Heart right ventricle (tissue), 16 donors: ENCODE measurements at regions not wholly inside any gene's neighbourhood (a gene's known extent, or its start where the extent isn't known, plus 50 kb on each side); places are given as distances from the start of the nearest gene placed in this dataset.
"Not testable (repeated sequence)": the region's sequence is repeated elsewhere in the genome, so short reads cannot be mapped to it uniquely, and the experiment has no call there.

ENCODE experiments used
- ATAC-seq, 8 donors: fragments of 200-7000 bp; cut with Tn5 transposase; one replicate each; pipeline ENCODE4 v1.9.1; 2020; ENCODE audit warnings: mild to moderate bottlenecking in 8 of 8, moderate library complexity in 8 of 8, moderate number of reproducible peaks in 1 of 8
- DNase-seq, 2 donors: peaks; one replicate each; pipeline ENCODE4 v3.0.0-alpha.2; 2020
- H3K27ac ChIP-seq, 10 donors: fragments of 200-600 bp; sonication (generic) in 2 of 10; one replicate each; pipeline versions ENCODE4 v1.5.0 to v1.8.0; 2020 to 2022; ENCODE audit warnings: mild to moderate bottlenecking in 3 of 10
- H3K27me3 ChIP-seq, 7 donors: fragments of 200-600 bp; one replicate each; pipeline ENCODE4 v1.8.0; 2021 to 2022; ENCODE audit warnings: mild to moderate bottlenecking in 2 of 7
- H3K36me3 ChIP-seq, 9 donors: fragments of 200-600 bp; sonication (generic) in 1 of 9; one replicate each; pipeline versions ENCODE4 v1.5.0 to v1.8.0; 2020 to 2022; ENCODE audit warnings: mild to moderate bottlenecking in 2 of 9
- H3K4me1 ChIP-seq, 9 donors: fragments of 200-600 bp; sonication (generic) in 1 of 9; one replicate each; pipeline versions ENCODE4 v1.5.0 to v1.8.0; 2020 to 2022; ENCODE audit warnings: mild to moderate bottlenecking in 4 of 9
- H3K4me3 ChIP-seq, 10 donors: fragments of 200-600 bp; sonication (generic) in 2 of 10; one replicate each; pipeline versions ENCODE4 v1.5.0 to v1.8.0; 2020 to 2022; ENCODE audit warnings: mild to moderate bottlenecking in 7 of 10, moderate library complexity in 2 of 10
- H3K9me3 ChIP-seq, 11 donors: fragments of 200-600 bp in 10 of 11; sonication (generic) in 2 of 11; one replicate each; pipeline versions ENCODE4 v1.5.0 to v1.8.0; 2013 to 2022; ENCODE audit warnings: mild to moderate bottlenecking in 2 of 11, control low read depth in 1 of 11, moderate library complexity in 1 of 11
- CTCF ChIP-seq, 9 donors: fragments of 200-600 bp; sonication (generic) in 2 of 9; IDR thresholded peaks; one replicate each; pipeline versions ENCODE4 v1.5.0 to v1.8.0; 2021 to 2022; ENCODE audit warnings: antibody characterized with exemption in 9 of 9, mild to moderate bottlenecking in 5 of 9, moderate library complexity in 1 of 9
- WGBS, 2 donors: extraction: QIAGEN DNeasy Blood & Tissue Kit; methylation state at CpG; one replicate each; pipeline ENCODE4 v1.1.7; 2013; ENCODE audit warnings: inconsistent platforms in 1 of 2; 5-methylcytosine and 5-hydroxymethylcytosine counted together
- intact Hi-C, 10 donors: fragments of 100-400 bp; cut with DNase I; formaldehyde crosslinking; loops; one replicate each; pipeline versions ENCODE4 v1.11.1 to v1.14.2; 2022
- donor health status: Arrhythmogenic right ventricular cardiomyopathy.
- donor health status: ischemic (EF 13 %, LVEDD 7.1; RV severe dilation, severe dysfunction).
- donor health status: healthy with polysubstance abuse.
- donor health status: DM: no; HTN: yes; CAD: no.
- donor health status: DM: no; HTN: no; CAD: no.
- donor health status: ischemic (EF 25% LVEDD 6.9; RV normal size, moderate dysfunction).
- donor health status: ischemic (EF 25% LVEDD 5.7; RV mildly dilated, moderate dysfunction).
- donor health status: healthy.
- donor health status: DM: yes; HTN: yes; CAD: no.
- donor health status: Ischemic cardiomyopathy.
- donor health status: ischemic (EF 35%, LVEDD 5.7; RV mildly dilated, moderate dysfunction).
- donor health status: nonischemic (EF 11% LVEDD 7.7; RV severe dilation, severe dysfunction).
- donor health status: DM: yes; HTN: yes; CAD: no.
- donor health status: PGD.
- donor health status: ischemic (EF 29% LVEDD 5.4; RV normal size, mild dysfunction).
- donor health status: nonischemic (EF 23%, LVEDD 6.1; RV moderate dilation, normal function).

- Histone ChIP-seq H3K27me3 (no peaks in the 10 kb centered on the region), H3K4me3 (no peak overlapping the region), H3K27ac (no peak overlapping the region), H3K4me1 (no peaks in the 10 kb centered on the region), H3K9me3 (no peaks in the 10 kb centered on the region), H3K36me3 (no peaks in the 10 kb centered on the region)
- intact Hi-C loops: no loop called here
- 81 to 84% methylated on average over 5 of the region's 5 CpGs for WGBS, 2 donors
- no peak for TF ChIP-seq CTCF (IDR thresholded peaks at IDR 0.05)
- DNase-seq (no peak), ATAC-seq (no peak)
Observed at GRCh38 chr2:122341007-122341406, 585.6 kb downstream of the TSN start.

- H3K27me3 ChIP-seq, H3K9me3 ChIP-seq, H3K36me3 ChIP-seq, ATAC-seq, intact Hi-C loops, H3K27ac ChIP-seq, H3K4me3 ChIP-seq, DNase-seq, H3K4me1 ChIP-seq: not testable (repeated sequence)
- WGBS, 2 donors: 83% methylated on average over 8 of the region's 8 CpGs
Observed at GRCh38 chr2:122352151-122352550, 596.7 kb downstream of the TSN start.

GRCh38 chr2:122357998-122358397 lies 602.5 kb downstream of the TSN start:
- H3K4me1 ChIP-seq: no peaks in the 10 kb centered on the region
- no peak for TF ChIP-seq CTCF (IDR thresholded peaks at IDR 0.05)
- no peaks in the 10 kb centered on the region for H3K9me3 ChIP-seq
- 79 to 94% methylated on average over 1 of the region's 1 CpG for WGBS, 2 donors
- intact Hi-C loops: no loop called here
- no peak for ATAC-seq
- peaks cover 0 to 7% (median 0%) of the 10 kb centered on the region in 7 donors for H3K27me3 ChIP-seq
- H3K27ac ChIP-seq: no peak overlapping the region
- DNase-seq: no peak
- H3K4me3 ChIP-seq: no peak overlapping the region
- no peaks in the 10 kb centered on the region for H3K36me3 ChIP-seq

- H3K4me3 ChIP-seq: no peak overlapping the region
- H3K4me1 ChIP-seq: no peaks in the 10 kb centered on the region
- ATAC-seq (no peak), DNase-seq (no peak)
- no peaks in the 10 kb centered on the region for H3K9me3 ChIP-seq
- no peak for TF ChIP-seq CTCF (IDR thresholded peaks at IDR 0.05)
- intact Hi-C loops: no loop called here
- no peaks in the 10 kb centered on the region for H3K36me3 ChIP-seq
- no peak overlapping the region for H3K27ac ChIP-seq
- H3K27me3 ChIP-seq: peaks cover 0 to 7% (median 0%) of the 10 kb centered on the region in 7 donors
- whole genome bisulfite sequencing, 2 donors: 71 to 76% methylated on average over 3 of the region's 3 CpGs
Observed at GRCh38 chr2:122358729-122359128, 603.3 kb downstream of the TSN start.

- 83% methylated on average over 2 of the region's 2 CpGs for WGBS, 2 donors
- Histone ChIP-seq H3K4me1 (no peaks in the 10 kb centered on the region), H3K36me3 (no peaks in the 10 kb centered on the region), H3K9me3 (no peaks in the 10 kb centered on the region), H3K27me3 (peaks cover 0 to 7% (median 0%) of the 10 kb centered on the region in 7 donors), H3K4me3 (no peak overlapping the region), H3K27ac (no peak overlapping the region)
- intact Hi-C loops: no loop called here
- no peak for ATAC-seq
- TF ChIP-seq CTCF (IDR thresholded peaks at IDR 0.05): no peak
- DNase-seq: no peak
Observed at GRCh38 chr2:122363885-122364284, 608.4 kb downstream of the TSN start.
